Frontal cortex (tissue), 3 donors: ENCODE measurements at regions not wholly inside any gene's neighbourhood (a gene's known extent, or its start where the extent isn't known, plus 50 kb on each side); places are given as distances from the start of the nearest gene placed in this dataset.

ENCODE experiments used
- DNase-seq, 2 donors: peaks; one replicate each; pipeline ENCODE4 v3.0.0; 2012; ENCODE audit warnings: low spot score in 2 of 2
- FAIRE-seq: peaks from 2 replicates; lab custom pipeline; 2012; peaks lifted over from hg19 to GRCh38; lab: Jason Lieb, UNC
- donor health status: control.
- donor health status: control.
- donor health status: control.

GRCh38 chr2:236814593-236814992 is 245.0 kb downstream of the ACKR3 start:
- no peak for DNase-seq
- FAIRE-seq: no peak

- FAIRE-seq: no peak
- DNase-seq: no peak
These were observed 246.1 kb downstream of the ACKR3 start for GRCh38 chr2:236815746-236816145.

- DNase-seq (no peak), FAIRE-seq (no peak)
These were observed 246.9 kb downstream of the ACKR3 start for GRCh38 chr2:236816197-236817170.

GRCh38 chr2:236818281-236819045 is 248.8 kb downstream of the ACKR3 start:
- FAIRE-seq (no peak), DNase-seq (no peak)

- DNase-seq (no peak), FAIRE-seq (no peak)
These were observed 249.8 kb downstream of the ACKR3 start for GRCh38 chr2:236819275-236820002.

GRCh38 chr2:236820763-236821344 is 251.2 kb downstream of the ACKR3 start:
- FAIRE-seq (no peak), DNase-seq (no peak)

GRCh38 chr2:236823041-236823629 is 253.5 kb downstream of the ACKR3 start:
- FAIRE-seq: no peak
- DNase-seq: no peak

GRCh38 chr2:236823963-236824362 is 254.3 kb downstream of the ACKR3 start:
- no peak for FAIRE-seq
- no peak for DNase-seq

- DNase-seq (no peak), FAIRE-seq (no peak)
These were observed 255.2 kb downstream of the ACKR3 start for GRCh38 chr2:236824836-236825235.

- DNase-seq (no peak), FAIRE-seq (no peak)
These were observed 256.4 kb downstream of the ACKR3 start for GRCh38 chr2:236825989-236826510.

GRCh38 chr2:236826606-236827156 is 257.1 kb downstream of the ACKR3 start:
- DNase-seq (no peak), FAIRE-seq (no peak)

GRCh38 chr2:236827997-236828396 is 257.7 kb upstream of the COPS8 start:
- FAIRE-seq: no peak
- DNase-seq: no peak

GRCh38 chr2:236828820-236829219 is 256.9 kb upstream of the COPS8 start:
- DNase-seq (no peak), FAIRE-seq (no peak)

- DNase-seq: no peak
- FAIRE-seq: no peak
These were observed 254.8 kb upstream of the COPS8 start for GRCh38 chr2:236830926-236831325.

- no peak for DNase-seq
- no peak for FAIRE-seq
These were observed 254.0 kb upstream of the COPS8 start for GRCh38 chr2:236831698-236832097.

GRCh38 chr2:236833501-236834073 is 252.1 kb upstream of the COPS8 start:
- DNase-seq (no peak), FAIRE-seq (no peak)

GRCh38 chr2:236834284-236834683 is 251.4 kb upstream of the COPS8 start:
- DNase-seq: no peak

GRCh38 chr2:236835307-236836024 is 250.2 kb upstream of the COPS8 start:
- FAIRE-seq (no peak), DNase-seq (no peak)

More at GRCh38 chr2:236834284-236834683, 251.4 kb upstream of the COPS8 start:
- FAIRE-seq: no peak
